NCI-H146 treated with DMSO at 0.1 percent for 48 hours (cell line): ENCODE measurements at regions not wholly inside any gene's neighbourhood (a gene's known extent, or its start where the extent isn't known, plus 50 kb on each side); places are given as distances from the start of the nearest gene placed in this dataset.

Source experiments
- DNase-seq: peaks from one replicate; lab custom pipeline; 2025; ENCODE audit not compliant: unreplicated experiment; lab: John Stamatoyannopoulos, UW

- no peak for DNase-seq
Observed at GRCh38 chr7:131900785-131901287, 344.4 kb upstream of the PODXL start.

- no peak for DNase-seq
Observed at GRCh38 chr7:131899271-131900030, 343.0 kb upstream of the PODXL start.

- no peak for DNase-seq
Observed at GRCh38 chr7:131898418-131898817, 342.0 kb upstream of the PODXL start.

GRCh38 chr7:131897790-131898165, 341.4 kb upstream of the PODXL start:
- no peak for DNase-seq

- no peak for DNase-seq
Observed at GRCh38 chr7:131897016-131897789, 340.8 kb upstream of the PODXL start.

GRCh38 chr7:131896165-131896863, 339.9 kb upstream of the PODXL start:
- no peak for DNase-seq

- DNase-seq, result no peak
Observed at GRCh38 chr7:131895541-131896164, 339.2 kb upstream of the PODXL start.

GRCh38 chr7:131893631-131894340, 337.4 kb upstream of the PODXL start:
- DNase-seq, result no peak

GRCh38 chr7:131890176-131890575, 333.7 kb upstream of the PODXL start:
- DNase-seq, result no peak

- no peak for DNase-seq
Observed at GRCh38 chr7:131889572-131890150, 333.2 kb upstream of the PODXL start.

GRCh38 chr7:131883769-131884168, 327.3 kb upstream of the PODXL start:
- no peak for DNase-seq

GRCh38 chr7:131883196-131883595, 326.8 kb upstream of the PODXL start:
- DNase-seq, result no peak

GRCh38 chr7:131882321-131882720, 325.9 kb upstream of the PODXL start:
- no peak for DNase-seq

- DNase-seq, result no peak
Observed at GRCh38 chr7:131880078-131880477, 323.6 kb upstream of the PODXL start.

GRCh38 chr7:131879424-131879823, 323.0 kb upstream of the PODXL start:
- DNase-seq, result no peak

GRCh38 chr7:131878777-131879176, 322.3 kb upstream of the PODXL start:
- DNase-seq, result no peak

- DNase-seq, result no peak
Observed at GRCh38 chr7:131873581-131873980, 317.2 kb upstream of the PODXL start.

- DNase-seq, result no peak
Observed at GRCh38 chr7:131869986-131870385, 313.6 kb upstream of the PODXL start.

- no peak for DNase-seq
Observed at GRCh38 chr7:131869169-131869844, 312.9 kb upstream of the PODXL start.

GRCh38 chr7:131867461-131867860, 311.0 kb upstream of the PODXL start:
- DNase-seq, result no peak
